HEK293 (cell line): ENCODE measurements at regions not wholly inside any gene's neighbourhood (a gene's known extent, or its start where the extent isn't known, plus 50 kb on each side); places are given as distances from the start of the nearest gene placed in this dataset.

Experiments used
- CTCF ChIP-seq: fragments of 450-650 bp; formaldehyde crosslinking; IDR thresholded peaks from 2 replicates; pipeline ENCODE4 v1.5.1; 2016; ENCODE audit warnings: missing biosample characterization, missing genetic modification characterization
- ZBTB49 ChIP-seq: fragments of 450-650 bp; formaldehyde crosslinking; IDR thresholded peaks from 2 replicates; pipeline ENCODE4 v1.5.1; 2016; ENCODE audit warnings: missing biosample characterization, missing genetic modification characterization, low read depth
- ZEB2 ChIP-seq: fragments of 450-650 bp; formaldehyde crosslinking; IDR thresholded peaks from 2 replicates; pipeline ENCODE4 v1.5.1; 2016; ENCODE audit warnings: missing biosample characterization, missing genetic modification characterization
- ZNF133 ChIP-seq: fragments of 450-650 bp; formaldehyde crosslinking; IDR thresholded peaks from 2 replicates; pipeline ENCODE4 v1.5.1; 2016; ENCODE audit warnings: missing biosample characterization, missing genetic modification characterization
- ZNF324 ChIP-seq: fragments of 450-650 bp; formaldehyde crosslinking; IDR thresholded peaks from 2 replicates; pipeline ENCODE4 v1.5.1; 2016; ENCODE audit warnings: missing biosample characterization, missing genetic modification characterization

DNA sequence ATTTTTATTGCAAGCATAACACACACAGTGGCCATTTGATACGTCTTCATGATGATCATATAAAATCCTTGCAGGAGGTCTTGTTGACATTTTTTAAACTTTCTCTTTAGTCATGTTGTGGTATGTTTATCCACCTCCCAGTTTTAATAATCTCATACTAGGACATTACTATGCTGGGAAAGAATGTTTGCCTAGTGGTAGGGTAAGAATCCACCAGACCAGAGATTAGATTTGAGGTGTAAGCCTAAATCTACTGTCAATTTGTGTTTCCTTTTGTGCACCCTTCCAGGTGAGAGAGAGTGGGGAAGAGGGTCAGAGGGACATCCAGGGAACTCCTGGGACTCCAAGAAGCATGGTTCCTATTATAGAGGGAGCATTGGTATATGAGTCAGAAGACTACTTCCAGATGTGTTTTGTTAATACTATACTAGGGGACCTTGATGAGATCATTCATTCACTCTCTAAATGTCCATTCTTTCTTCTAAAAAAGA, 298.3 kb upstream of the SASH1 start:
- TF ChIP-seq ZBTB49 (tag by site-specific recombination) (no peak), CTCF (tag by site-specific recombination) (no peak), ZNF133 (tag by site-specific recombination) (no peak), ZEB2 (tag by site-specific recombination) (no peak), ZNF324 (tag by site-specific recombination) (no peak)
